ENCODE measurements at regions not wholly inside any gene's neighbourhood (a gene's known extent, or its start where the extent isn't known, plus 50 kb on each side); places are given as distances from the start of the nearest gene placed in this dataset.

DNA sequence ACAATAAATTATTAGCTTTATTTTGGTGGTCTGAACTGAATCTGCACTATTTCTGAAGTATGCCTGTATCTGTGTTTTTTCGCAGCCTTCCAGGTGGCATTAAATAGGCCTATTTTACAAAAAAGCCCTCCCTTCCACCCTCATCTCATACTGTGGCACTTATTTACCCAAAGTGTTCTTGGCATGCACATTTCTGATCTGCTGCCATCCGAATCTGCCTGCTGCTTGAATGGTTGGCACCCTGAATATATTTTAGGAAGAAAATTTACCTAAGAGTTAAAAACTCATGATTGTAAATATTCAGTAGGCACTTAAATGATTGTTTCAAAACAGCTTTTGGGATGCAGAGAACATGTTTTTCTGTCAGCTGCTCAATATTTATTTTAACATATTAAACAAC lies 150.1 kb downstream of the SLC28A3 start:
- no peak for TF ChIP-seq YY1 (IDR thresholded peaks at IDR 0.05; ENCODE audit: insufficient read depth, insufficient read length)
- TF ChIP-seq ZNF274 (IDR thresholded peaks at IDR 0.05; ENCODE audit: low read depth, low read length): no peak
